ENCODE measurements at regions not wholly inside any gene's neighbourhood (a gene's known extent, or its start where the extent isn't known, plus 50 kb on each side); places are given as distances from the start of the nearest gene placed in this dataset.

DNA sequence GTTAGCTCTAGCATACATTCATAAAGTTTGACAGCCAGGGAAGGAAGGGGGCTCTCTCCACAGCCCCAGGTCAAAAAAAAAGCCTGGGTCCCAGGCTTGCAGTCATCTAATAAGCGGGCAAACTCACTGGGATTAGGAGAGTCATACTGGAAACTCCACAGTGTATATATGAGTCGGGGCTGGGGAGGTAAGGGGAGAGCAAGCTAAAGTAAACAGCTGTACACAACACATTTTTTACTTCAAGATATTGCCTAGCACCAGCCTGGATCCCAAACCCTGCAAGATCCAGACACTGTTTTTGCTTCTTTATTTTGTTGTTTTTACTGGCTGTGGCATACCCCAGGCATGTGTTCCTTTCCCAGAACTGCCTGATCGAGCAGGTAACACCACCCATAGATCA, 291.3 kb upstream of the TANK start:
- H3K9me3 ChIP-seq: no peaks in the 10 kb centered on the region
- no peak overlapping the region for H3K4me3 ChIP-seq
- ATAC-seq: peak; percentile 11
- H3K27me3 ChIP-seq: no peaks in the 10 kb centered on the region
- H3K4me1 ChIP-seq: no peaks in the 10 kb centered on the region
- intact Hi-C loops (cut with DNase I): no loop called here
- TF ChIP-seq, protein P1, sequence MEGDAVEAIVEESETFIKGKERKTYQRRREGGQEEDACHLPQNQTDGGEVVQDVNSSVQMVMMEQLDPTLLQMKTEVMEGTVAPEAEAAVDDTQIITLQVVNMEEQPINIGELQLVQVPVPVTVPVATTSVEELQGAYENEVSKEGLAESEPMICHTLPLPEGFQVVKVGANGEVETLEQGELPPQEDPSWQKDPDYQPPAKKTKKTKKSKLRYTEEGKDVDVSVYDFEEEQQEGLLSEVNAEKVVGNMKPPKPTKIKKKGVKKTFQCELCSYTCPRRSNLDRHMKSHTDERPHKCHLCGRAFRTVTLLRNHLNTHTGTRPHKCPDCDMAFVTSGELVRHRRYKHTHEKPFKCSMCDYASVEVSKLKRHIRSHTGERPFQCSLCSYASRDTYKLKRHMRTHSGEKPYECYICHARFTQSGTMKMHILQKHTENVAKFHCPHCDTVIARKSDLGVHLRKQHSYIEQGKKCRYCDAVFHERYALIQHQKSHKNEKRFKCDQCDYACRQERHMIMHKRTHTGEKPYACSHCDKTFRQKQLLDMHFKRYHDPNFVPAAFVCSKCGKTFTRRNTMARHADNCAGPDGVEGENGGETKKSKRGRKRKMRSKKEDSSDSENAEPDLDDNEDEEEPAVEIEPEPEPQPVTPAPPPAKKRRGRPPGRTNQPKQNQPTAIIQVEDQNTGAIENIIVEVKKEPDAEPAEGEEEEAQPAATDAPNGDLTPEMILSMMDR (IDR thresholded peaks at IDR 0.05): no peak
- no peaks in the 10 kb centered on the region for H3K36me3 ChIP-seq
- no peak overlapping the region for H3K27ac ChIP-seq
- DNase-seq: no peak

DNA sequence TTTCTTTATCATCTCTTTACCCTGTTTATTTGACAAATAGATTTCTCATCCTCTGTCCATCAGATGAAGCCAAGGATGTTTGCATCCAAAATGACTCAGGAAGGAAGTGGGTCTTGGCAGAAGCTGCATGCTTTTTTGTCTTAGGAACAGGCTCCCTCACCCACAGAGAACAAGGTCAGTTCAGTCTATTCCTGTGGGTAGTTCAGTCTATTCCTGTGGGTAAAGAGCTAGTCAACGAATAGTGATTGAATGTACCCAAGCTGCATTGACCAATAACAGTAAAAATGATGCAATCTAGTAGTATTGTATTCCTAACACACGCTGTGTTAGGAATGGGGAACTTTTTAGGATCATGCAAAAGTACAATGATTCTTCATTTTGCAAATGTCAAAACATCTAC, 290.8 kb upstream of the TANK start:
- no peak overlapping the region for H3K4me3 ChIP-seq
- DNase-seq (no peak), ATAC-seq (peak; percentile 55)
- H3K9me3 ChIP-seq: no peaks in the 10 kb centered on the region
- no peaks in the 10 kb centered on the region for H3K36me3 ChIP-seq
- no peaks in the 10 kb centered on the region for H3K4me1 ChIP-seq
- H3K27me3 ChIP-seq: no peaks in the 10 kb centered on the region
- TF ChIP-seq, protein P1 (IDR thresholded peaks at IDR 0.05): no peak
- H3K27ac ChIP-seq: no peak overlapping the region
- intact Hi-C loops (cut with DNase I): no loop called here

DNA sequence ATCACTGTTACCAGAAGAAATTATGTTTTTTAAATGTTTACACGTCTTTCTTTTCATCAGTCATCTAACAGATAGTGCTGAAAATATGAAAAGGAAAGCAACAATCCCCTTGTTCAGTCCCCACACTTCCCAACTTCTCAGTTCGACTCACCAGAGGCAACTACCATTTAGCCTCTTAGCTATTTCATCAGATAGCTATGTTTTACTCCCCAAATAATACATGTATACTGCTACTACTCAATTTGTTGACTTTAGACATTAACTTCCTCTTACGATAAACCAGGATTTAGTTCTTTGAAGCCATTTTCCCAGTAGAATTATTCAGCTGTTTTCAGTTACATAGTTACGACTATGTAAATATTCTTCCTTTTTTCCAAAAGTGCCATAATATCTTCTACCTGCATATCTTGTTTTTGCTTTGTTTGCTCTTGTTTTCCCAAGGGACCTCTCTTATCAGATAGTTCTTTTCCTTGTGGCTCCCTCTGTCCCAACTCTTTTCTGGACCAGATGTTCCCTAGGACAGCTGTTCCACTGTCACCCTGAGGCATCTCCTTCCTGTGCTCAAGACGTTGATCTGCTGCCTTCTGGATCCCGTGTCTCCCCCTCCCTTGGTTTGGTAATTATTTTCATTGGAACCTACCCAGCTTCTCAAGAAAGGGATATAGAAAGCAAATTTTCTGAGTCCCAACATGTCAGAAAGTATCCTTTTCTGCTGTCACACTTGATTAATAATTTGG, 289.3 kb upstream of the TANK start:
- Histone ChIP-seq H3K27ac (peak overlapping the region; percentile 27 to 29), H3K9me3 (no peaks in the 10 kb centered on the region), H3K36me3 (no peaks in the 10 kb centered on the region), H3K4me1 (no peaks in the 10 kb centered on the region), H3K27me3 (no peaks in the 10 kb centered on the region), H3K4me3 (no peak overlapping the region)
- DNase-seq: no peak
- peak; percentile 44 for ATAC-seq
- TF ChIP-seq, protein P1 (IDR thresholded peaks at IDR 0.05): no peak
- intact Hi-C loops (cut with DNase I): no loop called here

DNA sequence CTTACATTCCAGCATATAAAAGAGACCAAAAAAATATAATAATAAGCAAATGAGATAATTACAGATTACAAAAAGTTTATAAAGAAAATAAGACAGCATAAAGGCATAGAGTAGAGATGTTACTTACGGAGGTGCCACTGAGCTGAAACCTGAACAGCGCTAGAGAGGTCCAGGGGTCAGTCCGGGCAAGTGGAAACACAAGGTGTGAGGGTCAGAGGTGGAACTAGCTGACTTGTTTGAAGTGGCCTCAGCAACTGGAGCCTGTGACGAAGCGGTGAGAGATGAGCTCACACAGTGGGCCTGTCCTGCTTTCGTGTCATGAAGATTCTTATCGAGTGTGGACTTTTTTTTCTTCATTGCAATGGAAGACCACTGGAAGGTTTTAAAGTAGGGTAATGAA, 288.3 kb upstream of the TANK start:
- ATAC-seq (no peak), DNase-seq (no peak)
- H3K27ac ChIP-seq: no peak overlapping the region
- TF ChIP-seq, protein P1 (IDR thresholded peaks at IDR 0.05): no peak
- H3K4me1 ChIP-seq: no peaks in the 10 kb centered on the region
- no peaks in the 10 kb centered on the region for H3K27me3 ChIP-seq
- H3K9me3 ChIP-seq: no peaks in the 10 kb centered on the region
- H3K36me3 ChIP-seq: no peaks in the 10 kb centered on the region
- no peak overlapping the region for H3K4me3 ChIP-seq
- intact Hi-C loops (cut with DNase I): no loop called here

DNA sequence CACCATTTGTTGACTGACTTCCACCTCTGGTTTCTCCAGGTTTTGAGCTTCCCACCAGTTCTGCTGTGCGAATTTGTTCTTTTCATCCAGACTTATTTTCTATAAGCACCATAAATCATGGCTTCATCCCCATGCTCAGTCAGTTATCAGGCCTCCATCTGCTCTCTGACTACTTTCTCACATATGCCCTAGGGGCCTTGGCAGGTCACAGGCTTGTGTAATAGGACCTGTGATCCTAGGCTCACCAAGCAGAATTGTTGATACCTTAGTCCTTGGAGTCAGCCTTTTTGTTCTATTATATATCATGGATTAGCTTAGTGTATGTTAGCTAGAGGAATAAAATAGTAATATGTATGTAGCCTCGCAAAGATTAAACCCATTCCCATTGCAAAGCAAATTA, 284.2 kb upstream of the TANK start:
- no peak overlapping the region for H3K4me3 ChIP-seq
- H3K4me1 ChIP-seq: no peaks in the 10 kb centered on the region
- no peaks in the 10 kb centered on the region for H3K27me3 ChIP-seq
- ATAC-seq: no peak
- DNase-seq: no peak
- H3K27ac ChIP-seq: no peak overlapping the region
- intact Hi-C loops (cut with DNase I): no loop called here
- H3K36me3 ChIP-seq: no peaks in the 10 kb centered on the region
- H3K9me3 ChIP-seq: no peaks in the 10 kb centered on the region
- TF ChIP-seq, protein P1 (IDR thresholded peaks at IDR 0.05): no peak
